Suprapubic skin (tissue), 3 donors: ENCODE measurements at regions not wholly inside any gene's neighbourhood (a gene's known extent, or its start where the extent isn't known, plus 50 kb on each side); places are given as distances from the start of the nearest gene placed in this dataset.

ENCODE experiments used
- CTCF ChIP-seq, 2 donors: fragments of 200-600 bp in 1 of 2; fragments of 450-650 bp in 1 of 2; sonication (generic) in 1 of 2; IDR thresholded peaks; one replicate each; pipeline ENCODE4 v1.5.1; 2016 to 2019; ENCODE audit warnings: antibody characterized with exemption in 2 of 2, mild to moderate bottlenecking in 1 of 2, moderate library complexity in 1 of 2
- POLR2A ChIP-seq, 2 donors: fragments of 450-650 bp; IDR thresholded peaks; one replicate each; pipeline ENCODE4 v1.6.1; 2017; ENCODE audit warnings: antibody characterized with exemption in 2 of 2, mild to moderate bottlenecking in 2 of 2, moderate library complexity in 2 of 2

DNA sequence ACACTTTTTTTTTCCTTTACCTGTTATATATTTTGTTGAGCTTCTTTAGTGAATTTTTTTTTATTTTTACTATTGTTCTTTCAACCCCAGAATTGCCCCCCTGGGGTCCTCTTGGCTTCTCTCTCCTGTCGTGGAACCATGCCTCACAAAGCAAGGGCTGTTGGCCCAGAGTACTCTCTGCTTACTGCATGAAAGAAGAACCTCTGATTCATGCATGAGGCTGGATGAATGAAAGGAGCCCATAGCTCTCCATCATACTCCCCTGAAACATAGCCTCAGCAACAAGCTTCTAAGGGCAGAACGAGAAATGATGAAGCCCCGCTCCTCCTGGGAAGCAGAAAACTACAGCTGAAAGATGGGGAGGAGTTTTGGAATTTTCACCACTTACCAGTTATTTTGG lies 1441.0 kb downstream of the BRINP3 start:
- TF ChIP-seq POLR2A (IDR thresholded peaks at IDR 0.05) (no peak), CTCF (IDR thresholded peaks at IDR 0.05) (no peak)
